GM13977 (cell line): ENCODE measurements at regions not wholly inside any gene's neighbourhood (a gene's known extent, or its start where the extent isn't known, plus 50 kb on each side); places are given as distances from the start of the nearest gene placed in this dataset.

Source experiments
- DNase-seq: peaks from one replicate; pipeline ENCODE4 v3.0.0; 2012; ENCODE audit warnings: low spot score
- in situ Hi-C: fragments of 300-500 bp; cut with MboI; formaldehyde crosslinking; loops from one replicate; pipeline ENCODE4 v1.12.0; 2022; ENCODE audit warnings: low sequenced_read_pairs, low pct_unique_long_range_greater_than_20kb, mixed read lengths, inconsistent platforms; ENCODE audit not compliant: unreplicated experiment
- TF ChIP-seq, protein P1 (sequence below): IDR thresholded peaks from 2 replicates; pipeline ENCODE4 v1.5.1; 2012; ENCODE audit warnings: mild to moderate bottlenecking, control low read depth; ENCODE audit not compliant: insufficient read depth; ENCODE audit errors: extremely low read depth, missing control alignments

DNA sequence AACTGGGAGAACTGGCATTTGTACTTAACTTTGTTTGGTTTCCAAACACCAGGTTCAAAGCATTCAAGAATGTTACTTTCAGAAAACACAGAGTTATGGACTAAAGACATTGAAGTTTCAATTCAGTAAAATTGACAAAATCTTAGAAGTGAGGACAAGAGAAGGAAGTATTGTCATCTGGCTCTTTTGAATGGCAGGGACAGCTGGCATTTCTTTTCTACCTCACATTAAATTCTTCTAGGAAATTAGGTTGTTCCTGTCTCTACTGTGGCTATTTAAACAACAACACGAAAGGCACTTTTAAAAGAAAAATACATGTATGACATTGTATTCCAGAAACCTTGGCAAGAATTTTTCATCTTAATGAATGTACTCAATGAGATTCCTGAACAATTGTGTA is 600.0 kb upstream of the CA10 start:
- in situ Hi-C loops: no loop called here
- TF ChIP-seq, protein P1, sequence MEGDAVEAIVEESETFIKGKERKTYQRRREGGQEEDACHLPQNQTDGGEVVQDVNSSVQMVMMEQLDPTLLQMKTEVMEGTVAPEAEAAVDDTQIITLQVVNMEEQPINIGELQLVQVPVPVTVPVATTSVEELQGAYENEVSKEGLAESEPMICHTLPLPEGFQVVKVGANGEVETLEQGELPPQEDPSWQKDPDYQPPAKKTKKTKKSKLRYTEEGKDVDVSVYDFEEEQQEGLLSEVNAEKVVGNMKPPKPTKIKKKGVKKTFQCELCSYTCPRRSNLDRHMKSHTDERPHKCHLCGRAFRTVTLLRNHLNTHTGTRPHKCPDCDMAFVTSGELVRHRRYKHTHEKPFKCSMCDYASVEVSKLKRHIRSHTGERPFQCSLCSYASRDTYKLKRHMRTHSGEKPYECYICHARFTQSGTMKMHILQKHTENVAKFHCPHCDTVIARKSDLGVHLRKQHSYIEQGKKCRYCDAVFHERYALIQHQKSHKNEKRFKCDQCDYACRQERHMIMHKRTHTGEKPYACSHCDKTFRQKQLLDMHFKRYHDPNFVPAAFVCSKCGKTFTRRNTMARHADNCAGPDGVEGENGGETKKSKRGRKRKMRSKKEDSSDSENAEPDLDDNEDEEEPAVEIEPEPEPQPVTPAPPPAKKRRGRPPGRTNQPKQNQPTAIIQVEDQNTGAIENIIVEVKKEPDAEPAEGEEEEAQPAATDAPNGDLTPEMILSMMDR: no peak
- DNase-seq: no peak

DNA sequence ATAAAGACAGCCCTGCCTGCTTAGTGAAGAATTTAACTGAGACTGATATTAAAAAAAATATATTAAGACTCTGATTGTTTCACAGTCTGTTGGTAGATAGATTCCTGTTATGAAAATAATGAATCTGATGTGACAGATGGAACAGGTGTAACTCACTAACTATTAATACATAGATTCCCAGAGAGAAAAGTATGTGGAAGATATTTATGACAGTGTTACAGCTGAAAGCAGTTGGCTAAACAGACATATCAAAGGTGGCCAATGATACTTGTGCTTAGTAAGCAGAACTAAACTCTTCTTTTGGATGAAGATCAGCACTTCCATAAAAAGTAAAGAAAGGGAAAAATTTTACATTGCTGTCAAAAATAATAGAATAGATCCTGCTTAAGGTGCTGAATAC is 598.2 kb upstream of the CA10 start:
- in situ Hi-C loops: no loop called here
- DNase-seq: no peak
- TF ChIP-seq, protein P1: no peak

DNA sequence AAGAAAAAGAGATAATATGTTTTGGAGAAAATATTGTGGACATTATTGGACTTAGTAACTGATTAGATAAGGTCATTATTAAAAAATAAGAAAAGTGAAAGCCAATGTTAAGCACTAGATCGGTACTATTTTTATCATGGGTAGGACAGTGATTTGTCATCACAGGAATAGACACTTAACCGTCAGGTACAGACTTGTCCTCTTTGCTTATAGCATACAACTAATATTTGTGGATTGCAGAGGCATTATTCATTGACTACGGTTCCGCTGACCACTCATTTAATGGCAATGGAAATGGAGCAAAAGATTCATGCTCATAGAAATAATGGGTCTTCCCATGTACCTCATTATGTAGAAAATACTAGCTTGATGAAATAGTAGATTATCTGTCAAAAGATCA is 596.3 kb upstream of the CA10 start:
- TF ChIP-seq, protein P1: no peak
- no peak for DNase-seq
- in situ Hi-C loops: no loop called here

DNA sequence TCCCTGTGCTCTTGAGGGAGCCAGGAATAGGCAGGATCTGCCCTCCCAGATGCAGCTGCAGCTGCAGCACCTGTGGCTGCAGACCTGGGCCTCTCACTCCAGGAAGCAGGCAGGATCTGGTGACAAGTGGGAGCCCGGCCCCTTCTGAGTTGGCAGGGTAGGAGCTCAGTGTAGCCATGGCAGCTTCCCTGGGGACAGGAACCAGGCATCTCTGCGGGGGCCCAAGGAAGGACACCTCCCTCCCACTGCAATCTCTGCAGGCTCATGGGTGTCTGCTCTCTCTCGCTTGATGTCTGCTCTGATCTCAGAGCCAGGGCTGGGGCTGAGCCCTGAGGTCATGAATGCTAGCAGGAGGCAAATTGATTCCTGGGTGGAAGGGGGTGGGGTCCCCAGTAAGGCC is 592.5 kb upstream of the CA10 start:
- TF ChIP-seq, protein P1: no peak
- DNase-seq: no peak
- in situ Hi-C loops: no loop called here

DNA sequence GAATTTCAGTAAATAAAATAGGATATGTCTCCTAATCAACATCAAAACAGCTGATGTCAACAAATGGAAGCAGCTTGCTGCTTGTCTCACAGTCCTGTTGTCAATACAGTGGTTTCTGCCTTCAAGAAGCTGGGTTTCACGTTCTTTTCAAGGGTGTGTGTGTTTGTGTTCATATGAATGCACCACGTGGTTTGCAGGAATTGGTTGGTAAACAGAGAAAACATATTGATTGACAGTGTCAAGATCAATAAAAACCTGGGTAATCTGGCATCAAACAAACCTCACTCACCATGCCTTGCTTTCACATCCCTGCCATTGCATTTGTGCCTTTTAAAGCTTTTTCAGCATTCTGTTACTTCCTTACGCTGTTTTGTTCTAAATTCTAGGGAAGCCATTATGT is 585.7 kb upstream of the CA10 start:
- in situ Hi-C loops: no loop called here
- DNase-seq: no peak
- TF ChIP-seq, protein P1: no peak

DNA sequence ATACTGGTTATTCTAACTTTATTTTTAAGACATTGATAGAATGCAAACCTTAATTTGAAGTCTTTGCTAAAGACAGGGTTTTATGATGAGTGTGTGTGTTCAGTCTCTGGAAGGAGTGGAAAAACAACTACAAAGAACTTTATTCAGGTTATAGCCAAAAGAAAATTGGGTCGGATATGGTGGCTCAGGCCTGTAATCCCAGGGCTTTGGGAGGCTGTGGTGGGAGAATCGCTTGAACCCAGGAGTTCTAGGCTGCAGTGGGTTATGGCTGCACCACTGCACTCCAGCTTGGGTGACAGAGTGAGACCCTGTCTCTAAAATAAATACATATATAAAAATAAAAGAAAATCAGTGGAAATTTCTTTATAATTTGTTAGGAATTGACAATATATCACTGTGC is 581.5 kb upstream of the CA10 start:
- in situ Hi-C loops: no loop called here
- TF ChIP-seq, protein P1: no peak
- no peak for DNase-seq

DNA sequence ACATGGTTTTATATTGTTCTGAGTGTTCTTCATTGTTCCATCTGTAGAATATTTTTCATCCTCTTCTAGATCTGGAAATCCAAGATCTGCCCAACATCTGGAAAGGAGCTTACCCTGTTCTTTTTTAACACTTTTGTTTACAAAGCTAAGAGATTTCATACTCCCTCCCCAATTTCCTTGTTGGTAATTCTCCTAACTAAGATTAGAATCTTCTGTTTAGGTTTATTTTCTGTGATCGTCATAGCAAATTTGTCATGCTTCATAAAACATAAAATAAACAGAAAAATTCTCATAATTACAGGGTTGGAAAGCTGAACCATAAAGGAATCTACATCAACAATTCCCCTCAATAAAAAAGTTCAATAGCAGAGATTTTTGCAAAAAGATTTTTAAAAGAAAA is 580.3 kb upstream of the CA10 start:
- in situ Hi-C loops: no loop called here
- DNase-seq: no peak
- TF ChIP-seq, protein P1: no peak
